CD8-positive, alpha-beta memory T cell (primary cell): ENCODE measurements at regions not wholly inside any gene's neighbourhood (a gene's known extent, or its start where the extent isn't known, plus 50 kb on each side); places are given as distances from the start of the nearest gene placed in this dataset.

ENCODE experiments used
- CTCF ChIA-PET: fragments of 350-600 bp; sonication (Branson Sonifier 250); formaldehyde crosslinking; loops from one replicate; lab custom pipeline; 2021; ENCODE audit warnings: antibody characterized with exemption; lab: Charles Lee
- POLR2A ChIA-PET: fragments of 350-600 bp; sonication (Branson Sonifier 250); formaldehyde crosslinking; loops from one replicate; lab custom pipeline; 2021; ENCODE audit warnings: antibody characterized with exemption; lab: Charles Lee
- DNase-seq, 5 donors: peaks; one replicate each; pipeline versions ENCODE4 v3.0.0 to v3.0.0-alpha.2; 2020 to 2022; ENCODE audit warnings: mixed read lengths in 1 of 5
- H3K27ac ChIP-seq: one replicate; pipeline ENCODE4 v1.7.0; 2013; ENCODE audit warnings: low read depth, mild to moderate bottlenecking, low read length, moderate library complexity
- H3K27me3 ChIP-seq: 2 replicates; pipeline ENCODE4 v1.7.0; 2013; ENCODE audit warnings: low read length, mild to moderate bottlenecking; ENCODE audit not compliant: insufficient read depth, poor library complexity, severe bottlenecking
- H3K36me3 ChIP-seq: 2 replicates; pipeline ENCODE4 v1.7.0; 2013; ENCODE audit warnings: mild to moderate bottlenecking, low read length, moderate library complexity; ENCODE audit not compliant: insufficient read depth
- H3K4me1 ChIP-seq: 2 replicates; pipeline ENCODE4 v1.7.0; 2013; ENCODE audit warnings: mild to moderate bottlenecking, low read length, moderate library complexity; ENCODE audit not compliant: insufficient read depth
- H3K4me3 ChIP-seq: 2 replicates; pipeline ENCODE4 v1.7.0; 2013; ENCODE audit warnings: mild to moderate bottlenecking, low read length
- H3K9me3 ChIP-seq: 2 replicates; pipeline ENCODE4 v1.7.0; 2013; ENCODE audit warnings: mild to moderate bottlenecking, low read length
- H3K27ac Mint-ChIP-seq, 8 donors: one replicate each; pipeline ENCODE4 v1.8.0; 2020 to 2021; ENCODE audit warnings: mixed read lengths in 8 of 8, mild to moderate bottlenecking in 6 of 8, inconsistent platforms in 3 of 8, moderate library complexity in 3 of 8
- H3K27me3 Mint-ChIP-seq, 2 donors: one replicate each; pipeline ENCODE4 v1.8.0; 2020 to 2021; ENCODE audit warnings: mixed read lengths in 2 of 2, mild to moderate bottlenecking in 1 of 2, moderate library complexity in 1 of 2
- H3K36me3 Mint-ChIP-seq, 3 donors: one replicate each; pipeline ENCODE4 v1.8.0; 2020 to 2021; ENCODE audit warnings: mixed read lengths in 3 of 3, inconsistent platforms in 1 of 3, mild to moderate bottlenecking in 1 of 3
- H3K4me1 Mint-ChIP-seq, 3 donors: one replicate each; pipeline ENCODE4 v1.8.0; 2020 to 2021; ENCODE audit warnings: mixed read lengths in 3 of 3, inconsistent platforms in 1 of 3, mild to moderate bottlenecking in 1 of 3
- H3K4me3 Mint-ChIP-seq, 7 donors: one replicate each; pipeline ENCODE4 v1.8.0; 2020 to 2021; ENCODE audit warnings: mixed read lengths in 7 of 7, mild to moderate bottlenecking in 6 of 7, moderate library complexity in 4 of 7, inconsistent platforms in 2 of 7
- H3K9me3 Mint-ChIP-seq, 5 donors: one replicate each; pipeline ENCODE4 v1.8.0; 2020 to 2022; ENCODE audit warnings: mixed read lengths in 5 of 5, mild to moderate bottlenecking in 3 of 5, moderate library complexity in 2 of 5, inconsistent platforms in 1 of 5

DNA sequence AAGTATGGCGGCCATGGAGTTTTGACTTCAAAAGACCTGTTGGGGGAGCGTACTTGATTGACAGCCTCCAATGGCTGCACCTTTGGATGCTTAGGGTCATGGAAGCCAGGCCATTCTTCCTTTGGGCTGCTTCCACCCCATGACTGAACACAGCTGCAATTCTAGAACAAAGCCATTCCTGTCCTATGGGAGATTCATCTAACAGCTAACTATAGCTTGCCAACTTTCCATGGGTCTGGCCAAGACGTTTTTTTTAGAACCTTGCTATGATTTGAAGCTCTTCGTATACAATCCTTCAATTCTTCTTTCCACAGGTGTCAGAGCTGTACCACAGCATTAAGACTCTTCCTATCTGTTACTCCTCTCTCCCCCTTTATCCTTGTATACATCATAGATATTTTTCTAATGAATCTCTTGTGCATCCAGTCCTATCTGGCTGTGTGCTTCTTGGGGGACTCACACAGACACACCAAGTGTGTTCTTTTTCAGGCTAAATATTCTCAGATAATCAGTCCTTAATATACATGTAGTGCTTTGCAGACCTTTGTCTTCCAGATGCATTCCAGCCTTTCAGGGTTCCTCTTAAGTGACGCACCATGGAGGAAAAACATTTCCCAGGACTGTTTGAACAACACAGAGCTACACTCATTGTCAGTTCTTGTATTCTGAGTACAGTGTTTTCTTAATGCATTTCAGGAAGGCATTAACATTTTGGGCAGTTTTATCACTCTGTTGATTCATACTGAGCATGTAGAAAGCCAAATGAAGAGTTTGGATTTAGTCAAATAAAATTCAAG is 198.9 kb downstream of the TAF11L14 start:
- Mint-ChIP-seq H3K27ac (no peak overlapping the region), H3K27me3 (no peaks in the 10 kb centered on the region), H3K36me3 (no peaks in the 10 kb centered on the region), H3K4me1 (no peaks in the 10 kb centered on the region), H3K9me3 (peaks cover 3 to 30% (median 11%) of the 10 kb centered on the region in 5 donors), H3K4me3 (no peak overlapping the region)
- Histone ChIP-seq H3K27ac (no peak overlapping the region), H3K4me3 (no peak overlapping the region), H3K27me3 (no peaks in the 10 kb centered on the region), H3K4me1 (no peaks in the 10 kb centered on the region), H3K36me3 (no peaks in the 10 kb centered on the region), H3K9me3 (no peaks in the 10 kb centered on the region)
- CTCF ChIA-PET: no interaction called here
- no peak for DNase-seq
- POLR2A ChIA-PET: no interaction called here

GRCh38 chr5:17837757-17838156 is 203.5 kb downstream of the TAF11L14 start:
- Histone ChIP-seq H3K36me3 (no peaks in the 10 kb centered on the region), H3K4me1 (no peaks in the 10 kb centered on the region), H3K4me3 (no peak overlapping the region), H3K9me3 (no peaks in the 10 kb centered on the region), H3K27me3 (no peaks in the 10 kb centered on the region), H3K27ac (no peak overlapping the region)
- no peak for DNase-seq
- no peaks in the 10 kb centered on the region for H3K27me3 Mint-ChIP-seq
- no peak overlapping the region for H3K27ac Mint-ChIP-seq
- H3K4me3 Mint-ChIP-seq: no peak overlapping the region
- peaks cover 4 to 44% (median 14%) of the 10 kb centered on the region in 5 donors for H3K9me3 Mint-ChIP-seq
- no peaks in the 10 kb centered on the region for H3K4me1 Mint-ChIP-seq
- CTCF ChIA-PET: no interaction called here
- no peaks in the 10 kb centered on the region for H3K36me3 Mint-ChIP-seq
- POLR2A ChIA-PET: no interaction called here

DNA sequence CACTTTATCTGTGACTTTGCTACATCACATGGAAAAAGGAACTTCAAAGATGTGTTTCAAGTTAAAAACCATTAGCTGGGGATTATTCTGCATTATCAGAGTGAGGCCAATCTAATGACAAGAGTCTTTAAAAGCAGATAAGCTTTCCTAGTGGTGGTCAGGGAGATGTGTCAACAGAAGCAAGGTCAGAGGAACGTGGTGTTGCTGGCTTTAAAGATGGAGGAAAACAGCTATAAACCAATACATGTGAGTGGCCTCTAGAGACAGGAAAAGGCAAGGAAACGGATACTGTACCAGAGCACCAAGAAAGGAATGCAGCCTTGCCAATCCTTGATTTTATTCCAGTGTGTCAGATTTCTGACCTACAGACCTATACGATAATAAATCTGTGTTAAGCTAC is 204.2 kb downstream of the TAF11L14 start:
- DNase-seq: no peak
- no peaks in the 10 kb centered on the region for H3K36me3 ChIP-seq
- peaks cover 4 to 48% (median 13%) of the 10 kb centered on the region in 5 donors for H3K9me3 Mint-ChIP-seq
- H3K27me3 Mint-ChIP-seq: no peaks in the 10 kb centered on the region
- no peak overlapping the region for H3K4me3 ChIP-seq
- ChIA-PET CTCF (no interaction called here), POLR2A (no interaction called here)
- H3K36me3 Mint-ChIP-seq: no peaks in the 10 kb centered on the region
- no peak overlapping the region for H3K4me3 Mint-ChIP-seq
- H3K27me3 ChIP-seq: no peaks in the 10 kb centered on the region
- H3K4me1 Mint-ChIP-seq: no peaks in the 10 kb centered on the region
- no peak overlapping the region for H3K27ac Mint-ChIP-seq
- H3K27ac ChIP-seq: no peak overlapping the region
- no peaks in the 10 kb centered on the region for H3K9me3 ChIP-seq
- no peaks in the 10 kb centered on the region for H3K4me1 ChIP-seq

- Histone ChIP-seq H3K4me1 (no peaks in the 10 kb centered on the region), H3K4me3 (no peak overlapping the region), H3K9me3 (no peaks in the 10 kb centered on the region), H3K27me3 (no peaks in the 10 kb centered on the region), H3K36me3 (no peaks in the 10 kb centered on the region), H3K27ac (no peak overlapping the region)
- Mint-ChIP-seq H3K27ac (no peak overlapping the region), H3K9me3 (peaks cover 4 to 47% (median 16%) of the 10 kb centered on the region in 5 donors), H3K27me3 (no peaks in the 10 kb centered on the region), H3K36me3 (no peaks in the 10 kb centered on the region), H3K4me3 (no peak overlapping the region), H3K4me1 (no peaks in the 10 kb centered on the region)
- CTCF ChIA-PET: no interaction called here
- POLR2A ChIA-PET: no interaction called here
- no peak for DNase-seq
These were observed 205.6 kb downstream of the TAF11L14 start for GRCh38 chr5:17839848-17840247.

DNA sequence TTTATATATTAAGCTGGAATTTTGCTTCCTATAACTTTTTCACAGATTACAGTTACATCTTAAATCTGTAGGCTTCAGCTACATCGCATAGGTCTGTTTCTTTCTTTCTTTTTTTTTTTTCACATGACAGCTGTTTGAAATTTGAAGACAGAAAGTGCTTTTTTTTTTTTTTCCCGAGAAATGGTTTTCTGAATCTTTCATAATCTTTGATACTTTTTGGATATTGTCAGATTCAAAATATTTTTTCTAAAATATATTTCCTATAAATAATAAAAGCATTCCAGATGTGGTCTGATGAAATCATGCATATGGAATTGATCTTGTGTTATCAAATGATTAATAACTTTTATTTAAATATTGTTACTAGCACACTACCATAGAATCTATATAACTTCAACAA is 212.2 kb downstream of the TAF11L14 start:
- Histone ChIP-seq H3K4me3 (no peak overlapping the region), H3K4me1 (no peaks in the 10 kb centered on the region), H3K36me3 (no peaks in the 10 kb centered on the region), H3K9me3 (no peaks in the 10 kb centered on the region), H3K27ac (no peak overlapping the region), H3K27me3 (no peaks in the 10 kb centered on the region)
- no peak for DNase-seq
- CTCF ChIA-PET: no interaction called here
- peaks cover 14 to 42% (median 19%) of the 10 kb centered on the region in 5 donors for H3K9me3 Mint-ChIP-seq
- no peaks in the 10 kb centered on the region for H3K36me3 Mint-ChIP-seq
- POLR2A ChIA-PET: no interaction called here
- no peaks in the 10 kb centered on the region for H3K4me1 Mint-ChIP-seq
- H3K27me3 Mint-ChIP-seq: no peaks in the 10 kb centered on the region
- H3K4me3 Mint-ChIP-seq: no peak overlapping the region
- no peak overlapping the region for H3K27ac Mint-ChIP-seq

DNA sequence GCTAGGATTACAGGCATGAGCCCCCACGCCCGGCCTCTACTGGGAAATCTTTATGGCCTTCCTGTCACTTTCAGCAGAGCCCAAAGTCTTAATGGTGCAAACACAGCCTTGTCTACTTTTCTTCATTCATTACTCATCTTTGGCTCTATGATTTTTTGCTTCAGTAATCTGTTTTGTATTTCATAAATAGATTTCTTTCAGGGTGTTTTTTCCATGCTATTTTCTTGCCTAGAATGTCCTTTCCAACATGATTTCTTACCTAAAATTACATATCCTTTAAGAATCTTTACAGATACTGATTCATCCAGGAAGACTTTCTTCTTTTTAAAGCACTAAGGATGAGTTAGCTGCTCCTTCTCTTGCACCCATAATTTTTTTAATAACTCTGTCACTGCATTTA is 213.0 kb downstream of the TAF11L14 start:
- no peaks in the 10 kb centered on the region for H3K36me3 Mint-ChIP-seq
- H3K27me3 Mint-ChIP-seq: no peaks in the 10 kb centered on the region
- no peaks in the 10 kb centered on the region for H3K9me3 ChIP-seq
- H3K9me3 Mint-ChIP-seq: peaks cover 12 to 37% (median 18%) of the 10 kb centered on the region in 5 donors
- POLR2A ChIA-PET: no interaction called here
- no peak overlapping the region for H3K4me3 Mint-ChIP-seq
- CTCF ChIA-PET: no interaction called here
- DNase-seq: no peak
- no peaks in the 10 kb centered on the region for H3K4me1 Mint-ChIP-seq
- H3K4me3 ChIP-seq: no peak overlapping the region
- H3K36me3 ChIP-seq: no peaks in the 10 kb centered on the region
- no peaks in the 10 kb centered on the region for H3K4me1 ChIP-seq
- H3K27ac ChIP-seq: no peak overlapping the region
- no peaks in the 10 kb centered on the region for H3K27me3 ChIP-seq
- no peak overlapping the region for H3K27ac Mint-ChIP-seq

DNA sequence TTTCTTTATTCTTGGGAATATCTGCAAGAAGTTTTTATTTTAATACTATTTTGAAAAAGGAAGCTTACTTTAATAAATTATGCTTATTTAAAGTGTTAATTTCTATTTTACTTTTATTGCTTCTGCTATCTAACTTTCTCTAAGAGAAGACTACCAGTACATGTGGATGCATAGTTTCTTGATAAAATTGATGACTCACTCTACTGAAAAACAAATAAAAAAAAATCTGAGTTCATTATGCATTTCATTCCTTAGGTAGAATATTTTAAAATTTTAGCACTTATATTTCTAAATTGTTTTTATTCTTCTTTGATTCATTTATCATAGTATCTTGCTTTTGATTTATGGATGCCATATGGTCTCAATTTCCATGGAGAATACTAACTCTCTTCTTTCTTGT is 217.9 kb downstream of the TAF11L14 start:
- Histone ChIP-seq H3K9me3 (no peaks in the 10 kb centered on the region), H3K4me1 (no peaks in the 10 kb centered on the region), H3K4me3 (no peak overlapping the region), H3K27ac (no peak overlapping the region), H3K27me3 (no peaks in the 10 kb centered on the region), H3K36me3 (no peaks in the 10 kb centered on the region)
- no peak for DNase-seq
- H3K4me3 Mint-ChIP-seq: no peak overlapping the region
- H3K4me1 Mint-ChIP-seq: no peaks in the 10 kb centered on the region
- POLR2A ChIA-PET: no interaction called here
- peaks cover 10 to 35% (median 12%) of the 10 kb centered on the region in 5 donors for H3K9me3 Mint-ChIP-seq
- no peak overlapping the region for H3K27ac Mint-ChIP-seq
- no peaks in the 10 kb centered on the region for H3K36me3 Mint-ChIP-seq
- H3K27me3 Mint-ChIP-seq: no peaks in the 10 kb centered on the region
- CTCF ChIA-PET: no interaction called here

GRCh38 chr5:17852740-17853139 is 218.5 kb downstream of the TAF11L14 start:
- no peak for DNase-seq
- H3K36me3 Mint-ChIP-seq: no peaks in the 10 kb centered on the region
- ChIA-PET CTCF (no interaction called here), POLR2A (no interaction called here)
- no peaks in the 10 kb centered on the region for H3K9me3 ChIP-seq
- no peaks in the 10 kb centered on the region for H3K27me3 ChIP-seq
- H3K27ac ChIP-seq: no peak overlapping the region
- peaks cover 10 to 29% (median 12%) of the 10 kb centered on the region in 5 donors for H3K9me3 Mint-ChIP-seq
- H3K4me1 Mint-ChIP-seq: no peaks in the 10 kb centered on the region
- no peaks in the 10 kb centered on the region for H3K27me3 Mint-ChIP-seq
- no peak overlapping the region for H3K4me3 ChIP-seq
- no peak overlapping the region for H3K4me3 Mint-ChIP-seq
- no peaks in the 10 kb centered on the region for H3K36me3 ChIP-seq
- no peaks in the 10 kb centered on the region for H3K4me1 ChIP-seq
- no peak overlapping the region for H3K27ac Mint-ChIP-seq
